Mucosa of rectum (tissue), 2 donors: ENCODE measurements at regions not wholly inside any gene's neighbourhood (a gene's known extent, or its start where the extent isn't known, plus 50 kb on each side); places are given as distances from the start of the nearest gene placed in this dataset.
"Not testable (repeated sequence)": the region's sequence is repeated elsewhere in the genome, so short reads cannot be mapped to it uniquely, and the experiment has no call there.

Experiments used
- H3K27ac ChIP-seq, 2 donors: one replicate each; pipeline ENCODE4 v1.7.0; 2013; ENCODE audit warnings: inconsistent platforms in 2 of 2, low read depth in 2 of 2, low read length in 2 of 2
- H3K27me3 ChIP-seq, 2 donors: one replicate each; pipeline ENCODE4 v1.7.0; 2013; ENCODE audit warnings: low read length in 2 of 2; ENCODE audit not compliant: control insufficient read depth in 2 of 2, insufficient read depth in 2 of 2
- H3K36me3 ChIP-seq, 2 donors: one replicate each; pipeline ENCODE4 v1.7.0; 2013; ENCODE audit warnings: low read length in 2 of 2; ENCODE audit not compliant: control insufficient read depth in 2 of 2, insufficient read depth in 2 of 2
- H3K4me1 ChIP-seq, 2 donors: one replicate each; pipeline ENCODE4 v1.7.0; 2013; ENCODE audit warnings: low read length in 2 of 2, mild to moderate bottlenecking in 1 of 2; ENCODE audit not compliant: control insufficient read depth in 2 of 2, insufficient read depth in 2 of 2
- H3K4me3 ChIP-seq, 2 donors: one replicate each; pipeline ENCODE4 v1.7.0; 2013; ENCODE audit warnings: low read length in 2 of 2
- H3K9ac ChIP-seq, 2 donors: one replicate each; pipeline ENCODE4 v1.7.0; 2013; ENCODE audit warnings: low read length in 2 of 2, low read depth in 1 of 2, mild to moderate bottlenecking in 1 of 2
- H3K9me3 ChIP-seq, 2 donors: one replicate each; pipeline ENCODE4 v1.7.0; 2013; ENCODE audit warnings: low read length in 2 of 2; ENCODE audit not compliant: control insufficient read depth in 2 of 2
- donor health status: healthy.
- donor health status: Normal muscosa, but diverticular disease.

GRCh38 chrX:139360356-139360755 lies 170.2 kb upstream of the F9 start:
- Histone ChIP-seq H3K36me3 (no peaks in the 10 kb centered on the region), H3K27ac (no peak overlapping the region), H3K9ac (no peak overlapping the region), H3K4me1 (no peaks in the 10 kb centered on the region), H3K27me3 (no peaks in the 10 kb centered on the region), H3K9me3 (no peaks in the 10 kb centered on the region), H3K4me3 (no peak overlapping the region)

GRCh38 chrX:139342594-139342991 lies 187.9 kb upstream of the F9 start:
- not testable (repeated sequence) for H3K4me3 ChIP-seq

GRCh38 chrX:139341855-139342593 lies 188.5 kb upstream of the F9 start:
- not testable (repeated sequence) for H3K27me3 ChIP-seq, H3K9ac ChIP-seq, H3K4me1 ChIP-seq, H3K9me3 ChIP-seq, H3K36me3 ChIP-seq, H3K4me3 ChIP-seq, H3K27ac ChIP-seq

More at GRCh38 chrX:139342594-139342991, 187.9 kb upstream of the F9 start:
- not testable (repeated sequence) for H3K36me3 ChIP-seq, H3K9me3 ChIP-seq, H3K27ac ChIP-seq, H3K27me3 ChIP-seq, H3K4me1 ChIP-seq, H3K9ac ChIP-seq

- Histone ChIP-seq H3K9ac (no peak overlapping the region), H3K27me3 (no peaks in the 10 kb centered on the region), H3K4me3 (no peak overlapping the region), H3K9me3 (no peaks in the 10 kb centered on the region), H3K4me1 (no peaks in the 10 kb centered on the region), H3K36me3 (no peaks in the 10 kb centered on the region), H3K27ac (no peak overlapping the region)
Measured at GRCh38 chrX:139332441-139332840, 198.1 kb upstream of the F9 start.

GRCh38 chrX:139327355-139327754 lies 203.2 kb upstream of the F9 start:
- no peak overlapping the region for H3K9ac ChIP-seq
- no peaks in the 10 kb centered on the region for H3K4me1 ChIP-seq
- no peaks in the 10 kb centered on the region for H3K27me3 ChIP-seq
- no peak overlapping the region for H3K4me3 ChIP-seq
- no peak overlapping the region for H3K27ac ChIP-seq
- H3K36me3 ChIP-seq = no peaks in the 10 kb centered on the region
- H3K9me3 ChIP-seq = no peaks in the 10 kb centered on the region

- Histone ChIP-seq H3K4me1 (no peaks in the 10 kb centered on the region), H3K27me3 (no peaks in the 10 kb centered on the region), H3K9ac (no peak overlapping the region), H3K27ac (no peak overlapping the region), H3K36me3 (no peaks in the 10 kb centered on the region), H3K9me3 (no peaks in the 10 kb centered on the region), H3K4me3 (no peak overlapping the region)
Measured at GRCh38 chrX:139324756-139325155, 205.8 kb upstream of the F9 start.

- H3K27ac ChIP-seq, H3K36me3 ChIP-seq, H3K27me3 ChIP-seq, H3K9ac ChIP-seq, H3K4me1 ChIP-seq, H3K4me3 ChIP-seq, H3K9me3 ChIP-seq: not testable (repeated sequence)
Measured at GRCh38 chrX:139320661-139321354, 209.7 kb upstream of the F9 start.

- H3K27ac ChIP-seq, H3K27me3 ChIP-seq, H3K36me3 ChIP-seq, H3K4me3 ChIP-seq, H3K9ac ChIP-seq, H3K9me3 ChIP-seq, H3K4me1 ChIP-seq: not testable (repeated sequence)
Measured at GRCh38 chrX:139306675-139307074, 223.9 kb upstream of the F9 start.

GRCh38 chrX:139304471-139304870 lies 226.1 kb upstream of the F9 start:
- Histone ChIP-seq H3K36me3 (no peaks in the 10 kb centered on the region), H3K4me3 (no peak overlapping the region), H3K27me3 (peaks cover 0 to 3% of the 10 kb centered on the region in 2 donors), H3K9me3 (peaks cover 0 to 3% of the 10 kb centered on the region in 2 donors), H3K9ac (no peak overlapping the region), H3K27ac (no peak overlapping the region), H3K4me1 (no peaks in the 10 kb centered on the region)

GRCh38 chrX:139299309-139299708 lies 231.2 kb upstream of the F9 start:
- H3K4me1 ChIP-seq = no peaks in the 10 kb centered on the region
- H3K4me3 ChIP-seq = no peak overlapping the region
- no peaks in the 10 kb centered on the region for H3K9me3 ChIP-seq
- no peak overlapping the region for H3K9ac ChIP-seq
- no peak overlapping the region for H3K27ac ChIP-seq
- H3K36me3 ChIP-seq = no peaks in the 10 kb centered on the region
- peaks cover 0 to 3% of the 10 kb centered on the region in 2 donors for H3K27me3 ChIP-seq
